A673 (cell line): ENCODE measurements at regions not wholly inside any gene's neighbourhood (a gene's known extent, or its start where the extent isn't known, plus 50 kb on each side); places are given as distances from the start of the nearest gene placed in this dataset.

ENCODE experiments used
- EZH2 ChIP-seq: fragments of 200-600 bp; sonication (generic); IDR thresholded peaks from 2 replicates; pipeline ENCODE4 v1.6.1; 2017; ENCODE audit warnings: borderline replicate concordance, low read depth, mild to moderate bottlenecking, mixed read lengths, antibody characterized with exemption, low read length; ENCODE audit not compliant: poor library complexity, severe bottlenecking
- TF ChIP-seq, protein P1 (sequence below): fragments of 300-800, 200-600 bp; sonication (generic); conservative IDR thresholded peaks from 2 replicates; pipeline ENCODE4 v1.5.1; 2017; ENCODE audit warnings: low read depth, mild to moderate bottlenecking, antibody characterized with exemption, low read length, moderate library complexity, mixed read lengths

DNA sequence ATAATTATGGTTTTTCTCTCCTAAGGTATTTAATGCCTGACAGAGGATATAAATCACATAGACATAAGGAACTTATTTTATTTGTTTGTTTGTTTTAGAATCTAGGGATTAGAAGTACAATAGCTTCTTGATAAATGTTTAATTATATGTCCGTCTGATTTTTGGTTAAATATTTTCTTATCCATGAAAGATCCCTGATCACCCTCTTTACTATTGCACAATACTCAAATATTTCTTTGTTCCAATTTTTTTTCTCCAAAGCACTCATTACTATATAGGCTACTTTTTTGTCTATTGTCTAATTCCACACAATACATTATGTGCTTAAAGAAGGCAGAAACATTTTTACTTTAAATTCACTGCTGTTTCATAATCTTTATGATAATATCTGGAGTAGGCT lies 875.8 kb downstream of the TDRD15 start:
- no peak for TF ChIP-seq EZH2
- TF ChIP-seq, protein P1, sequence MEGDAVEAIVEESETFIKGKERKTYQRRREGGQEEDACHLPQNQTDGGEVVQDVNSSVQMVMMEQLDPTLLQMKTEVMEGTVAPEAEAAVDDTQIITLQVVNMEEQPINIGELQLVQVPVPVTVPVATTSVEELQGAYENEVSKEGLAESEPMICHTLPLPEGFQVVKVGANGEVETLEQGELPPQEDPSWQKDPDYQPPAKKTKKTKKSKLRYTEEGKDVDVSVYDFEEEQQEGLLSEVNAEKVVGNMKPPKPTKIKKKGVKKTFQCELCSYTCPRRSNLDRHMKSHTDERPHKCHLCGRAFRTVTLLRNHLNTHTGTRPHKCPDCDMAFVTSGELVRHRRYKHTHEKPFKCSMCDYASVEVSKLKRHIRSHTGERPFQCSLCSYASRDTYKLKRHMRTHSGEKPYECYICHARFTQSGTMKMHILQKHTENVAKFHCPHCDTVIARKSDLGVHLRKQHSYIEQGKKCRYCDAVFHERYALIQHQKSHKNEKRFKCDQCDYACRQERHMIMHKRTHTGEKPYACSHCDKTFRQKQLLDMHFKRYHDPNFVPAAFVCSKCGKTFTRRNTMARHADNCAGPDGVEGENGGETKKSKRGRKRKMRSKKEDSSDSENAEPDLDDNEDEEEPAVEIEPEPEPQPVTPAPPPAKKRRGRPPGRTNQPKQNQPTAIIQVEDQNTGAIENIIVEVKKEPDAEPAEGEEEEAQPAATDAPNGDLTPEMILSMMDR = no peak
